GM12864 (cell line): ENCODE measurements at regions not wholly inside any gene's neighbourhood (a gene's known extent, or its start where the extent isn't known, plus 50 kb on each side); places are given as distances from the start of the nearest gene placed in this dataset.

Experiments
- DNase-seq: peaks from one replicate; pipeline ENCODE4 v3.0.0-alpha.2; 2011; ENCODE audit warnings: low read depth
- H3K4me3 ChIP-seq: 2 replicates; pipeline ENCODE4 v1.5.1; 2011; ENCODE audit warnings: mild to moderate bottlenecking, low read depth, low read length, control low read depth
- CTCF ChIP-seq: IDR thresholded peaks from 2 replicates; pipeline ENCODE4 v1.5.1; 2011; ENCODE audit warnings: low read depth, mild to moderate bottlenecking, moderate library complexity, low read length, control low read depth, inconsistent platforms; ENCODE audit errors: missing control alignments

GRCh38 chr22:45101515-45102227 is 62.1 kb upstream of the NUP50 start:
- DNase-seq = peak; percentile 7
- peak; percentile 58 for TF ChIP-seq CTCF
- no peak overlapping the region for H3K4me3 ChIP-seq

- no peak overlapping the region for H3K4me3 ChIP-seq
Measured at GRCh38 chr22:45102896-45103420, 60.8 kb upstream of the NUP50 start.

GRCh38 chr22:45103756-45104155 is 60.0 kb upstream of the NUP50 start:
- no peak overlapping the region for H3K4me3 ChIP-seq
- no peak for TF ChIP-seq CTCF
- no peak for DNase-seq

More at GRCh38 chr22:45102896-45103420, 60.8 kb upstream of the NUP50 start:
- no peak for DNase-seq
- TF ChIP-seq CTCF = no peak

- no peak overlapping the region for H3K4me3 ChIP-seq
- no peak for TF ChIP-seq CTCF
- no peak for DNase-seq
Measured at GRCh38 chr22:45104313-45104712, 59.4 kb upstream of the NUP50 start.

- TF ChIP-seq CTCF = no peak
- DNase-seq = no peak
- no peak overlapping the region for H3K4me3 ChIP-seq
Measured at GRCh38 chr22:45105281-45105702, 58.4 kb upstream of the NUP50 start.

- TF ChIP-seq CTCF = no peak
- no peak for DNase-seq
- H3K4me3 ChIP-seq = no peak overlapping the region
Measured at GRCh38 chr22:45107671-45108070, 56.1 kb upstream of the NUP50 start.

GRCh38 chr22:45112136-45112879 is 51.4 kb upstream of the NUP50 start:
- DNase-seq = no peak
- TF ChIP-seq CTCF = no peak

More at GRCh38 chr22:45112136-45112879, 51.4 kb upstream of the NUP50 start:
- H3K4me3 ChIP-seq = no peak overlapping the region
